MM.1S (cell line): ENCODE measurements at regions not wholly inside any gene's neighbourhood (a gene's known extent, or its start where the extent isn't known, plus 50 kb on each side); places are given as distances from the start of the nearest gene placed in this dataset.

Source experiments
- DNase-seq: peaks from one replicate; pipeline ENCODE4 v3.0.0-alpha.2; 2015
- H2AFZ ChIP-seq: fragments of 300-600 bp; sonication (generic); 2 replicates; pipeline ENCODE4 v1.6.0; 2016; ENCODE audit warnings: antibody characterized with exemption, low read length
- H3F3A ChIP-seq: fragments of 300-600 bp; sonication (generic); 2 replicates; pipeline ENCODE4 v1.6.1; 2016; ENCODE audit warnings: mild to moderate bottlenecking, antibody characterized with exemption, low read length, moderate library complexity, mixed read lengths; ENCODE audit not compliant: insufficient read depth
- H3K27ac ChIP-seq: fragments of 300-600 bp; sonication (generic); 2 replicates; pipeline ENCODE4 v1.5.1; 2016; ENCODE audit warnings: mild to moderate bottlenecking, low read length
- H3K27me3 ChIP-seq: fragments of 300-600 bp; sonication (generic); replicated peaks from 2 replicates; pipeline ENCODE4 v1.6.0; 2016; ENCODE audit warnings: low read length; ENCODE audit not compliant: insufficient read depth
- H3K36me3 ChIP-seq: fragments of 300-600 bp; sonication (generic); replicated peaks from 2 replicates; pipeline ENCODE4 v1.6.1; 2016; ENCODE audit warnings: mild to moderate bottlenecking, low read length, mixed read lengths; ENCODE audit not compliant: insufficient read depth
- H3K4me1 ChIP-seq: fragments of 300-600 bp; sonication (generic); 2 replicates; pipeline ENCODE4 v1.6.1; 2016; ENCODE audit warnings: low read length, mixed read lengths
- H3K4me2 ChIP-seq: fragments of 300-600 bp; sonication (generic); 2 replicates; pipeline ENCODE4 v1.6.0; 2016; ENCODE audit warnings: low read depth, low read length
- H3K4me3 ChIP-seq: fragments of 300-600 bp; sonication (generic); 2 replicates; pipeline ENCODE4 v1.5.1; 2016; ENCODE audit warnings: low read length, mixed read lengths
- H3K79me2 ChIP-seq: fragments of 300-600 bp; sonication (generic); 2 replicates; pipeline ENCODE4 v1.6.1; 2016; ENCODE audit warnings: mixed run types, low read length, mixed read lengths
- H3K9ac ChIP-seq: fragments of 300-600 bp; sonication (generic); 2 replicates; pipeline ENCODE4 v1.6.1; 2016; ENCODE audit warnings: low read length, mixed read lengths
- H3K9me2 ChIP-seq: fragments of 300-600 bp; sonication (generic); replicated peaks from 2 replicates; pipeline ENCODE4 v1.6.1; 2016; ENCODE audit warnings: mild to moderate bottlenecking, low read length, mixed read lengths; ENCODE audit not compliant: insufficient read depth
- H3K9me3 ChIP-seq: fragments of 300-600 bp; sonication (generic); replicated peaks from 2 replicates; pipeline ENCODE4 v1.6.1; 2016; ENCODE audit warnings: mild to moderate bottlenecking, low read length, mixed read lengths; ENCODE audit not compliant: insufficient read depth
- H4K20me1 ChIP-seq: fragments of 300-600 bp; sonication (generic); 2 replicates; pipeline ENCODE4 v1.6.1; 2016; ENCODE audit warnings: mild to moderate bottlenecking, low read length, moderate library complexity, mixed read lengths; ENCODE audit not compliant: insufficient read depth
- CTCF ChIP-seq: fragments of 300-600 bp; sonication (generic); IDR thresholded peaks from 2 replicates; pipeline ENCODE4 v1.5.1; 2016; ENCODE audit warnings: antibody characterized with exemption, low read length, mixed read lengths
- EZH2 ChIP-seq: fragments of 300-600 bp; sonication (generic); optimal IDR thresholded peaks from 2 replicates; pipeline ENCODE3; 2017; ENCODE audit warnings: low read depth, mild to moderate bottlenecking, antibody characterized with exemption, low read length, mixed read lengths
- EZH2phosphoT487 ChIP-seq: fragments of 300-600 bp; sonication (generic); IDR thresholded peaks from 2 replicates; pipeline ENCODE4 v1.6.1; 2018; ENCODE audit warnings: antibody characterized with exemption, low read length

- no peaks in the 10 kb centered on the region for H3K27me3 ChIP-seq
- no peaks in the 10 kb centered on the region for H3K4me1 ChIP-seq
- no peak for TF ChIP-seq EZH2phosphoT487
- TF ChIP-seq CTCF, result no peak
- TF ChIP-seq EZH2, result no peak
- H3K9me2 ChIP-seq, result no peaks in the 10 kb centered on the region
- H3K9ac ChIP-seq, result no peak overlapping the region
- no peaks in the 10 kb centered on the region for H3K36me3 ChIP-seq
- no peaks in the 10 kb centered on the region for H4K20me1 ChIP-seq
- no peak overlapping the region for H3K4me3 ChIP-seq
- H2AFZ ChIP-seq, result no peak overlapping the region
- no peak for DNase-seq
- H3K79me2 ChIP-seq, result no peaks in the 10 kb centered on the region
- no peaks in the 10 kb centered on the region for H3F3A ChIP-seq
- no peak overlapping the region for H3K4me2 ChIP-seq
- no peak overlapping the region for H3K27ac ChIP-seq
- H3K9me3 ChIP-seq, result no peaks in the 10 kb centered on the region
Observed at GRCh38 chr10:61073391-61073790, 129.4 kb upstream of the RHOBTB1 start.

- no peaks in the 10 kb centered on the region for H3F3A ChIP-seq
Observed at GRCh38 chr10:61071580-61071979, 127.6 kb upstream of the RHOBTB1 start.

GRCh38 chr10:61068471-61068870 lies 124.5 kb upstream of the RHOBTB1 start:
- H3K9ac ChIP-seq, result no peak overlapping the region
- H3K27ac ChIP-seq, result no peak overlapping the region
- H4K20me1 ChIP-seq, result no peaks in the 10 kb centered on the region
- H2AFZ ChIP-seq, result no peak overlapping the region
- no peaks in the 10 kb centered on the region for H3K9me2 ChIP-seq
- no peaks in the 10 kb centered on the region for H3K9me3 ChIP-seq
- no peak for DNase-seq
- H3K27me3 ChIP-seq, result no peaks in the 10 kb centered on the region
- H3K4me3 ChIP-seq, result no peak overlapping the region
- H3F3A ChIP-seq, result no peaks in the 10 kb centered on the region
- H3K36me3 ChIP-seq, result no peaks in the 10 kb centered on the region
- H3K4me1 ChIP-seq, result no peaks in the 10 kb centered on the region
- H3K4me2 ChIP-seq, result no peak overlapping the region
- no peaks in the 10 kb centered on the region for H3K79me2 ChIP-seq
- TF ChIP-seq EZH2 (no peak), EZH2phosphoT487 (no peak), CTCF (no peak)

More at GRCh38 chr10:61071580-61071979, 127.6 kb upstream of the RHOBTB1 start:
- no peak overlapping the region for H3K9ac ChIP-seq
- H3K27ac ChIP-seq, result no peak overlapping the region
- H3K9me3 ChIP-seq, result no peaks in the 10 kb centered on the region
- H3K4me1 ChIP-seq, result no peaks in the 10 kb centered on the region
- no peak overlapping the region for H3K4me3 ChIP-seq
- no peak for TF ChIP-seq EZH2phosphoT487
- TF ChIP-seq EZH2, result no peak
- TF ChIP-seq CTCF, result no peak
- H3K36me3 ChIP-seq, result no peaks in the 10 kb centered on the region
- H3K9me2 ChIP-seq, result no peaks in the 10 kb centered on the region
- DNase-seq, result no peak
- H3K4me2 ChIP-seq, result no peak overlapping the region
- no peaks in the 10 kb centered on the region for H4K20me1 ChIP-seq
- H3K27me3 ChIP-seq, result no peaks in the 10 kb centered on the region
- H3K79me2 ChIP-seq, result no peaks in the 10 kb centered on the region
- H2AFZ ChIP-seq, result no peak overlapping the region
